B cell (primary cell): ENCODE measurements at regions not wholly inside any gene's neighbourhood (a gene's known extent, or its start where the extent isn't known, plus 50 kb on each side); places are given as distances from the start of the nearest gene placed in this dataset.
"Not testable (repeated sequence)": the region's sequence is repeated elsewhere in the genome, so short reads cannot be mapped to it uniquely, and the experiment has no call there.

Experiments
- ATAC-seq: fragments of 200-7000 bp; cut with Tn5 transposase; one replicate; pipeline ENCODE4 v1.10.0; 2021; ENCODE audit warnings: low read depth, mild to moderate bottlenecking, moderate number of reproducible peaks, moderate library complexity
- CTCF ChIA-PET: fragments of 350-600 bp; sonication (Branson Sonifier 250); formaldehyde crosslinking; loops from one replicate; lab custom pipeline; 2021; ENCODE audit warnings: antibody characterized with exemption, inconsistent platforms; lab: Charles Lee
- POLR2A ChIA-PET: fragments of 350-600 bp; sonication (Branson Sonifier 250); formaldehyde crosslinking; loops from one replicate; lab custom pipeline; 2021; ENCODE audit warnings: antibody characterized with exemption; lab: Charles Lee
- DNase-seq: peaks from one replicate; pipeline ENCODE4 v3.0.0; 2013
- H2AFZ ChIP-seq: 2 replicates; pipeline ENCODE4 v1.6.1; 2012; ENCODE audit warnings: mild to moderate bottlenecking, low read depth, low read length; ENCODE audit not compliant: insufficient read depth, poor library complexity, severe bottlenecking
- H3K27ac ChIP-seq, 2 donors: 1 replicate in 1 of 2; 2 replicates in 1 of 2; pipeline ENCODE4 v1.5.1; 2012 to 2013; ENCODE audit warnings: low read length in 2 of 2, mild to moderate bottlenecking in 2 of 2, moderate library complexity in 1 of 2
- H3K27me3 ChIP-seq, 4 experiments: fragments of 200-600 bp in 1 of 4; sonication (generic) in 1 of 4; replicated peaks in 1 of 4; 1 replicate in 2 of 4; 2 replicates in 2 of 4; pipeline versions ENCODE4 v1.6.1 to v1.7.0; 2013 to 2016; ENCODE audit warnings: low read length in 3 of 4, mild to moderate bottlenecking in 2 of 4, mixed read lengths in 1 of 4, moderate library complexity in 1 of 4; ENCODE audit not compliant: insufficient read depth in 4 of 4, control insufficient read depth in 3 of 4; ENCODE audit errors: control extremely low read depth in 1 of 4
- H3K36me3 ChIP-seq, 2 experiments: replicated peaks in 1 of 2; 1 replicate in 1 of 2; 2 replicates in 1 of 2; pipeline versions ENCODE4 v1.6.1 to v1.7.1; 2013; ENCODE audit warnings: low read length in 1 of 2; ENCODE audit not compliant: insufficient read depth in 2 of 2, control insufficient read depth in 1 of 2; ENCODE audit errors: control extremely low read depth in 1 of 2, extremely low read depth in 1 of 2
- H3K4me1 ChIP-seq, 2 donors: fragments of 200-600 bp in 1 of 2; sonication (generic) in 1 of 2; 1 replicate in 1 of 2; 2 replicates in 1 of 2; pipeline versions ENCODE4 v1.5.1 to v1.6.1; 2013 to 2017; ENCODE audit warnings: low read length in 2 of 2; ENCODE audit not compliant: control insufficient read depth in 2 of 2, insufficient read depth in 2 of 2
- H3K4me2 ChIP-seq: replicated peaks from 2 replicates; pipeline ENCODE3; 2012; ENCODE audit warnings: mild to moderate bottlenecking, low read depth, low read length; ENCODE audit not compliant: poor library complexity, severe bottlenecking
- H3K4me3 ChIP-seq, 5 experiments: fragments of 200-600 bp in 1 of 5; sonication (generic) in 1 of 5; 1 replicate in 3 of 5; 2 replicates in 2 of 5; pipeline versions ENCODE4 v1.5.1 to v1.7.0; 2011 to 2016; ENCODE audit warnings: low read length in 4 of 5, mild to moderate bottlenecking in 4 of 5, low read depth in 2 of 5, control low read depth in 1 of 5, moderate library complexity in 1 of 5; ENCODE audit not compliant: insufficient read depth in 1 of 5; ENCODE audit errors: control extremely low read depth in 1 of 5, extremely low read depth in 1 of 5
- H3K79me2 ChIP-seq: fragments of 200-600 bp; sonication (generic); one replicate; pipeline ENCODE4 v1.6.0; 2016; ENCODE audit warnings: low read length; ENCODE audit not compliant: control insufficient read depth, insufficient read depth
- H3K9ac ChIP-seq: fragments of 200-600 bp; sonication (generic); 2 replicates; pipeline ENCODE4 v1.6.1; 2017; ENCODE audit warnings: mild to moderate bottlenecking, low read length, moderate library complexity
- H3K9me3 ChIP-seq, 3 donors: one replicate each; pipeline versions ENCODE4 v1.6.1 to v1.7.1; 2013; ENCODE audit warnings: low read length in 2 of 3; ENCODE audit not compliant: control insufficient read depth in 2 of 3, insufficient read depth in 1 of 3; ENCODE audit errors: control extremely low read depth in 1 of 3
- H4K20me1 ChIP-seq: 2 replicates; pipeline ENCODE4 v1.6.0; 2012; ENCODE audit warnings: mild to moderate bottlenecking, low read length; ENCODE audit not compliant: insufficient read depth, control insufficient read depth, poor library complexity, severe bottlenecking
- H3K27ac Mint-ChIP-seq: one replicate; pipeline ENCODE4 v1.8.0; 2021; ENCODE audit warnings: mixed read lengths
- H3K27me3 Mint-ChIP-seq: one replicate; pipeline ENCODE4 v1.8.0; 2021; ENCODE audit warnings: mixed read lengths
- H3K4me1 Mint-ChIP-seq: one replicate; pipeline ENCODE4 v1.8.0; 2021; ENCODE audit warnings: mixed read lengths
- H3K4me3 Mint-ChIP-seq: one replicate; pipeline ENCODE4 v1.8.0; 2021; ENCODE audit warnings: mixed read lengths
- H3K9me3 Mint-ChIP-seq: one replicate; pipeline ENCODE4 v1.8.0; 2022; ENCODE audit warnings: mixed read lengths; ENCODE audit not compliant: insufficient read depth
- WGBS: methylation state at CpG from one replicate; pipeline ENCODE4 v1.1.5; 2013; ENCODE audit warnings: missing lambda C conversion rate; ENCODE audit not compliant: insufficient coverage; 5-methylcytosine and 5-hydroxymethylcytosine counted together
- intact Hi-C: fragments of 100-400 bp; cut with micrococcal nuclease; formaldehyde crosslinking; loops from one replicate; pipeline ENCODE4 v1.10.0; 2022

GRCh38 chr1:120629832-120630455 lies 93.8 kb upstream of the NBPF26 start:
- H3K27ac ChIP-seq, intact Hi-C loops, H3K4me2 ChIP-seq, H3K36me3 ChIP-seq, H3K27me3 ChIP-seq, H3K27me3 Mint-ChIP-seq, H3K9me3 ChIP-seq, H3K9me3 Mint-ChIP-seq, H3K4me3 ChIP-seq, H3K4me1 Mint-ChIP-seq, H3K9ac ChIP-seq, ATAC-seq, CTCF ChIA-PET, DNase-seq, H3K4me3 Mint-ChIP-seq, H4K20me1 ChIP-seq, H3K4me1 ChIP-seq, POLR2A ChIA-PET, H2AFZ ChIP-seq, H3K79me2 ChIP-seq, H3K27ac Mint-ChIP-seq: not testable (repeated sequence)
- no CpG with 5 or more reads among the region's 1 CpG for WGBS

- H3K27ac Mint-ChIP-seq, H3K9me3 Mint-ChIP-seq, H3K4me1 Mint-ChIP-seq, H3K27ac ChIP-seq, H3K9me3 ChIP-seq, H3K4me3 Mint-ChIP-seq, H3K4me3 ChIP-seq, CTCF ChIA-PET, ATAC-seq, H3K4me2 ChIP-seq, DNase-seq, H3K27me3 ChIP-seq, H4K20me1 ChIP-seq, H3K9ac ChIP-seq, H3K36me3 ChIP-seq, intact Hi-C loops, H2AFZ ChIP-seq, H3K4me1 ChIP-seq, H3K79me2 ChIP-seq, POLR2A ChIA-PET, H3K27me3 Mint-ChIP-seq: not testable (repeated sequence)
- no CpG with 5 or more reads among the region's 5 CpGs for WGBS
Measured at GRCh38 chr1:120634816-120635806, 88.6 kb upstream of the NBPF26 start.

GRCh38 chr1:120640261-120641013 lies 83.3 kb upstream of the NBPF26 start:
- H3K4me1 Mint-ChIP-seq, H4K20me1 ChIP-seq, H3K4me2 ChIP-seq, H3K27ac ChIP-seq, H3K27me3 Mint-ChIP-seq, H3K79me2 ChIP-seq, H3K4me3 Mint-ChIP-seq, H3K27ac Mint-ChIP-seq, ATAC-seq, H3K9ac ChIP-seq, H2AFZ ChIP-seq, H3K9me3 ChIP-seq, H3K36me3 ChIP-seq, H3K9me3 Mint-ChIP-seq, intact Hi-C loops, H3K27me3 ChIP-seq, CTCF ChIA-PET, H3K4me1 ChIP-seq, H3K4me3 ChIP-seq, POLR2A ChIA-PET, DNase-seq: not testable (repeated sequence)
- WGBS = no CpG with 5 or more reads among the region's 4 CpGs
